ENCODE measurements at regions not wholly inside any gene's neighbourhood (a gene's known extent, or its start where the extent isn't known, plus 50 kb on each side); places are given as distances from the start of the nearest gene placed in this dataset.
A peak's percentile ranks its signal among the peaks of the same experiment; 100 is the strongest.

- Histone ChIP-seq H3K36me3 (ENCODE audit: control insufficient read depth in 1 of 2, insufficient read depth in 2 of 2, low read length in 1 of 2) (no peaks in the 10 kb centered on the region), H3K4me1 (ENCODE audit: control insufficient read depth in 1 of 2, insufficient read depth in 2 of 2, low read length in 2 of 2) (no peaks in the 10 kb centered on the region), H3K9me3 (ENCODE audit: control insufficient read depth, low read length) (no peaks in the 10 kb centered on the region), H3K27ac (ENCODE audit: low read depth in 1 of 2, low read length in 2 of 2) (no peak overlapping the region), H3K4me3 (ENCODE audit: low read length in 2 of 2) (no peak overlapping the region), H3K27me3 (ENCODE audit: control insufficient read depth in 1 of 2, insufficient read depth in 2 of 2, low read length in 1 of 2) (no peaks in the 10 kb centered on the region)
- intact Hi-C loops (cut with DNase I), result no loop called here
- DNase-seq, result no peak
- no peak for ATAC-seq (ENCODE audit: low FRiP score)
- WGBS, 2 donors, result 68 to 69% methylated on average over 4 of the region's 4 CpGs
Observed at GRCh38 chr15:94815110-94815731, 583.9 kb downstream of the MCTP2 start.

GRCh38 chr15:94815914-94816313 is 584.6 kb downstream of the MCTP2 start:
- H3K9me3 ChIP-seq (ENCODE audit: control insufficient read depth, low read length), result no peaks in the 10 kb centered on the region
- H3K4me3 ChIP-seq (ENCODE audit: low read length in 2 of 2), result no peak overlapping the region
- intact Hi-C loops (cut with DNase I), result no loop called here
- WGBS, 2 donors, result 83 to 91% methylated on average over 5 of the region's 5 CpGs
- ATAC-seq (ENCODE audit: low FRiP score), result no peak
- no peaks in the 10 kb centered on the region for H3K36me3 ChIP-seq (ENCODE audit: control insufficient read depth in 1 of 2, insufficient read depth in 2 of 2, low read length in 1 of 2)
- no peak for DNase-seq
- H3K27ac ChIP-seq (ENCODE audit: low read depth in 1 of 2, low read length in 2 of 2), result no peak overlapping the region
- H3K27me3 ChIP-seq (ENCODE audit: control insufficient read depth in 1 of 2, insufficient read depth in 2 of 2, low read length in 1 of 2), result no peaks in the 10 kb centered on the region
- no peaks in the 10 kb centered on the region for H3K4me1 ChIP-seq (ENCODE audit: control insufficient read depth in 1 of 2, insufficient read depth in 2 of 2, low read length in 2 of 2)

- H3K27me3 ChIP-seq (ENCODE audit: control insufficient read depth in 1 of 2, insufficient read depth in 2 of 2, low read length in 1 of 2), result no peaks in the 10 kb centered on the region
- H3K27ac ChIP-seq (ENCODE audit: low read depth in 1 of 2, low read length in 2 of 2), result no peak overlapping the region
- DNase-seq (no peak), ATAC-seq (ENCODE audit: low FRiP score) (no peak)
- intact Hi-C loops (cut with DNase I), result no loop called here
- H3K36me3 ChIP-seq (ENCODE audit: control insufficient read depth in 1 of 2, insufficient read depth in 2 of 2, low read length in 1 of 2), result no peaks in the 10 kb centered on the region
- H3K9me3 ChIP-seq (ENCODE audit: control insufficient read depth, low read length), result no peaks in the 10 kb centered on the region
- H3K4me1 ChIP-seq (ENCODE audit: control insufficient read depth in 1 of 2, insufficient read depth in 2 of 2, low read length in 2 of 2), result no peaks in the 10 kb centered on the region
- H3K4me3 ChIP-seq (ENCODE audit: low read length in 2 of 2), result no peak overlapping the region
- WGBS, 2 donors, result 84 to 91% methylated on average over 15 of the region's 15 CpGs
Observed at GRCh38 chr15:94829887-94830884, 598.8 kb downstream of the MCTP2 start.

GRCh38 chr15:94834000-94834399 is 602.6 kb downstream of the MCTP2 start:
- WGBS, 2 donors, result 95% methylated on average over 3 of the region's 3 CpGs
- Histone ChIP-seq H3K9me3 (ENCODE audit: control insufficient read depth, low read length) (no peaks in the 10 kb centered on the region), H3K27ac (ENCODE audit: low read depth in 1 of 2, low read length in 2 of 2) (no peak overlapping the region), H3K4me3 (ENCODE audit: low read length in 2 of 2) (no peak overlapping the region), H3K27me3 (ENCODE audit: control insufficient read depth in 1 of 2, insufficient read depth in 2 of 2, low read length in 1 of 2) (no peaks in the 10 kb centered on the region), H3K4me1 (ENCODE audit: control insufficient read depth in 1 of 2, insufficient read depth in 2 of 2, low read length in 2 of 2) (no peaks in the 10 kb centered on the region), H3K36me3 (ENCODE audit: control insufficient read depth in 1 of 2, insufficient read depth in 2 of 2, low read length in 1 of 2) (no peaks in the 10 kb centered on the region)
- no peak for DNase-seq
- intact Hi-C loops (cut with DNase I), result no loop called here
- no peak for ATAC-seq (ENCODE audit: low FRiP score)

- H3K4me3 ChIP-seq (ENCODE audit: low read length in 2 of 2), result no peak overlapping the region
- DNase-seq (no peak), ATAC-seq (ENCODE audit: low FRiP score) (no peak)
- WGBS, 2 donors, result 76 to 79% methylated on average over 1 of the region's 1 CpG
- no peaks in the 10 kb centered on the region for H3K9me3 ChIP-seq (ENCODE audit: control insufficient read depth, low read length)
- H3K27me3 ChIP-seq (ENCODE audit: control insufficient read depth in 1 of 2, insufficient read depth in 2 of 2, low read length in 1 of 2), result no peaks in the 10 kb centered on the region
- H3K4me1 ChIP-seq (ENCODE audit: control insufficient read depth in 1 of 2, insufficient read depth in 2 of 2, low read length in 2 of 2), result peaks cover 0 to 1% of the 10 kb centered on the region in 2 donors
- intact Hi-C loops (cut with DNase I), result no loop called here
- H3K27ac ChIP-seq (ENCODE audit: low read depth in 1 of 2, low read length in 2 of 2), result no peak overlapping the region
- no peaks in the 10 kb centered on the region for H3K36me3 ChIP-seq (ENCODE audit: control insufficient read depth in 1 of 2, insufficient read depth in 2 of 2, low read length in 1 of 2)
Observed at GRCh38 chr15:94834494-94834893, 603.1 kb downstream of the MCTP2 start.

- no peaks in the 10 kb centered on the region for H3K36me3 ChIP-seq (ENCODE audit: control insufficient read depth in 1 of 2, insufficient read depth in 2 of 2, low read length in 1 of 2)
- ATAC-seq (ENCODE audit: low FRiP score), result no peak
- H3K9me3 ChIP-seq (ENCODE audit: control insufficient read depth, low read length), result no peaks in the 10 kb centered on the region
- no peaks in the 10 kb centered on the region for H3K27me3 ChIP-seq (ENCODE audit: control insufficient read depth in 1 of 2, insufficient read depth in 2 of 2, low read length in 1 of 2)
- WGBS, 2 donors, result 15 to 20% methylated on average over 1 of the region's 1 CpG
- intact Hi-C loops (cut with DNase I), result no loop called here
- DNase-seq, result no peak
- peaks cover 1 to 3% of the 10 kb centered on the region in 2 donors for H3K4me1 ChIP-seq (ENCODE audit: control insufficient read depth in 1 of 2, insufficient read depth in 2 of 2, low read length in 2 of 2)
- no peak overlapping the region for H3K4me3 ChIP-seq (ENCODE audit: low read length in 2 of 2)
- H3K27ac ChIP-seq (ENCODE audit: low read depth in 1 of 2, low read length in 2 of 2), result no peak overlapping the region
Observed at GRCh38 chr15:94838281-94838680, 606.9 kb downstream of the MCTP2 start.

- Histone ChIP-seq H3K4me1 (ENCODE audit: control insufficient read depth in 1 of 2, insufficient read depth in 2 of 2, low read length in 2 of 2) (peaks cover 1 to 3% of the 10 kb centered on the region in 2 donors), H3K27me3 (ENCODE audit: control insufficient read depth in 1 of 2, insufficient read depth in 2 of 2, low read length in 1 of 2) (no peaks in the 10 kb centered on the region), H3K9me3 (ENCODE audit: control insufficient read depth, low read length) (no peaks in the 10 kb centered on the region), H3K27ac (ENCODE audit: low read depth in 1 of 2, low read length in 2 of 2) (peak overlapping the region in 1 of 2 donors; percentile 90), H3K36me3 (ENCODE audit: control insufficient read depth in 1 of 2, insufficient read depth in 2 of 2, low read length in 1 of 2) (no peaks in the 10 kb centered on the region), H3K4me3 (ENCODE audit: low read length in 2 of 2) (no peak overlapping the region)
- DNase-seq (peak; percentile 85 to 87), ATAC-seq (ENCODE audit: low FRiP score) (peak; percentile 86)
- intact Hi-C loops (cut with DNase I), result loop anchor here (5.0 to 10.0 kb wide), 5 partner anchors 84 to 1504 kb away; no protein-coding TSS in a partner anchor
- 32 to 37% methylated on average over 10 of the region's 10 CpGs for WGBS, 2 donors
Observed at GRCh38 chr15:94840794-94841783, 609.7 kb downstream of the MCTP2 start.

- no peak overlapping the region for H3K27ac ChIP-seq (ENCODE audit: low read depth in 1 of 2, low read length in 2 of 2)
- ATAC-seq (ENCODE audit: low FRiP score), result no peak
- H3K9me3 ChIP-seq (ENCODE audit: control insufficient read depth, low read length), result no peaks in the 10 kb centered on the region
- intact Hi-C loops (cut with DNase I), result loop anchor here (5.0 to 10.0 kb wide), 5 partner anchors 82 to 1502 kb away; no protein-coding TSS in a partner anchor
- DNase-seq, result no peak
- peaks cover 1 to 3% of the 10 kb centered on the region in 2 donors for H3K4me1 ChIP-seq (ENCODE audit: control insufficient read depth in 1 of 2, insufficient read depth in 2 of 2, low read length in 2 of 2)
- no peaks in the 10 kb centered on the region for H3K27me3 ChIP-seq (ENCODE audit: control insufficient read depth in 1 of 2, insufficient read depth in 2 of 2, low read length in 1 of 2)
- no peak overlapping the region for H3K4me3 ChIP-seq (ENCODE audit: low read length in 2 of 2)
- H3K36me3 ChIP-seq (ENCODE audit: control insufficient read depth in 1 of 2, insufficient read depth in 2 of 2, low read length in 1 of 2), result no peaks in the 10 kb centered on the region
Observed at GRCh38 chr15:94843060-94843459, 611.7 kb downstream of the MCTP2 start.

All from aorta (tissue), 5 donors.